ENCODE measurements at regions not wholly inside any gene's neighbourhood (a gene's known extent, or its start where the extent isn't known, plus 50 kb on each side); places are given as distances from the start of the nearest gene placed in this dataset.

DNA sequence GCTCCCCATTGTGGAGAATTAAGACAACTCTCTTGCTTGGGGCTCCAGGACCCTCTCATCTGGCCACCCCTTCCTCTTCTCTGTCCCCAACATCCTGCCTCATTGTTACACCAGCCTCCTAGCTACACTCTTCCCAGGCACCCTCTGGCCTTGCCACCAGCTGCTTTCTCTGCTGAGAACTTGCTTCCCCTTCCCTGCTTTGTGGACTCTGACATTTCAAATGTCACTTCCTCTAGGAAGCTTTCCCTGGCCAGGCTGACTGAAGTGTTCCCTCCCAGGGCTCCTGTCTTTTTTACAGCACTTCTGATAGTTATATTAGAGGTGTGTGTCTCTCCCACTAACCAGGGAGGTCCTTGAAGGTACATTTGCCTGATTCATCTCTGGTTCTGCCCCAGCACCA lies 194.0 kb upstream of the KLF4 start:
- no peaks in the 10 kb centered on the region for H3K9me3 ChIP-seq
- intact Hi-C loops (cut with DNase I; ENCODE audit: low total_unique reads), result no loop called here
- H3K27me3 ChIP-seq, result no peaks in the 10 kb centered on the region
- H3K4me3 ChIP-seq, result no peak overlapping the region
- H3K36me3 ChIP-seq, result no peaks in the 10 kb centered on the region
- peaks cover 0 to 3% (median 0%) of the 10 kb centered on the region in 4 donors for H3K4me1 ChIP-seq
- no peak overlapping the region for H3K27ac ChIP-seq
- peak in 1 of 2 donors; percentile 30 for DNase-seq
- TF ChIP-seq, protein P1, sequence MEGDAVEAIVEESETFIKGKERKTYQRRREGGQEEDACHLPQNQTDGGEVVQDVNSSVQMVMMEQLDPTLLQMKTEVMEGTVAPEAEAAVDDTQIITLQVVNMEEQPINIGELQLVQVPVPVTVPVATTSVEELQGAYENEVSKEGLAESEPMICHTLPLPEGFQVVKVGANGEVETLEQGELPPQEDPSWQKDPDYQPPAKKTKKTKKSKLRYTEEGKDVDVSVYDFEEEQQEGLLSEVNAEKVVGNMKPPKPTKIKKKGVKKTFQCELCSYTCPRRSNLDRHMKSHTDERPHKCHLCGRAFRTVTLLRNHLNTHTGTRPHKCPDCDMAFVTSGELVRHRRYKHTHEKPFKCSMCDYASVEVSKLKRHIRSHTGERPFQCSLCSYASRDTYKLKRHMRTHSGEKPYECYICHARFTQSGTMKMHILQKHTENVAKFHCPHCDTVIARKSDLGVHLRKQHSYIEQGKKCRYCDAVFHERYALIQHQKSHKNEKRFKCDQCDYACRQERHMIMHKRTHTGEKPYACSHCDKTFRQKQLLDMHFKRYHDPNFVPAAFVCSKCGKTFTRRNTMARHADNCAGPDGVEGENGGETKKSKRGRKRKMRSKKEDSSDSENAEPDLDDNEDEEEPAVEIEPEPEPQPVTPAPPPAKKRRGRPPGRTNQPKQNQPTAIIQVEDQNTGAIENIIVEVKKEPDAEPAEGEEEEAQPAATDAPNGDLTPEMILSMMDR (IDR thresholded peaks at IDR 0.05), result no peak

DNA sequence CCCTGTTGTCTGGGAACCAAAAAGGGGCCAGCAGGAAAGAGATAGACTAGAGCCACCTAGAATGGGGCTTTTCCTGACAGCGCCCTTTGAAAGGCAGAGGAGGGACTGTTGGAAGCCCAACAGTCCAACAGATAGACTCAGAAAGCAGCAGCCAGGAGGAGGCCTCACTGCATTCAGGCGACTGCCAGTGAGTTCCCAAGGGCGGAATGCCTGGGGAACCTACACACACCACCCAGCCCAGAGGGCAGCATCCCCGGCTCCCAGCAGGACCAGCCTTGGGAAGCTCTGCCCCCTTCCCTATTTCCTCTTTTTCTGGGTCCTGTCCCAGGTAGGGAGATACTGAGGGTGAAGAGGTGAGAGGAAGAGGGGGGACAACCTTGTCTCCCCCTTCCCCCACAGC lies 192.4 kb upstream of the KLF4 start:
- no peaks in the 10 kb centered on the region for H3K27me3 ChIP-seq
- H3K9me3 ChIP-seq, result no peaks in the 10 kb centered on the region
- intact Hi-C loops (cut with DNase I; ENCODE audit: low total_unique reads), result no loop called here
- no peaks in the 10 kb centered on the region for H3K4me1 ChIP-seq
- no peak overlapping the region for H3K4me3 ChIP-seq
- no peak overlapping the region for H3K27ac ChIP-seq
- TF ChIP-seq, protein P1 (IDR thresholded peaks at IDR 0.05), result no peak
- no peak for DNase-seq
- no peaks in the 10 kb centered on the region for H3K36me3 ChIP-seq

DNA sequence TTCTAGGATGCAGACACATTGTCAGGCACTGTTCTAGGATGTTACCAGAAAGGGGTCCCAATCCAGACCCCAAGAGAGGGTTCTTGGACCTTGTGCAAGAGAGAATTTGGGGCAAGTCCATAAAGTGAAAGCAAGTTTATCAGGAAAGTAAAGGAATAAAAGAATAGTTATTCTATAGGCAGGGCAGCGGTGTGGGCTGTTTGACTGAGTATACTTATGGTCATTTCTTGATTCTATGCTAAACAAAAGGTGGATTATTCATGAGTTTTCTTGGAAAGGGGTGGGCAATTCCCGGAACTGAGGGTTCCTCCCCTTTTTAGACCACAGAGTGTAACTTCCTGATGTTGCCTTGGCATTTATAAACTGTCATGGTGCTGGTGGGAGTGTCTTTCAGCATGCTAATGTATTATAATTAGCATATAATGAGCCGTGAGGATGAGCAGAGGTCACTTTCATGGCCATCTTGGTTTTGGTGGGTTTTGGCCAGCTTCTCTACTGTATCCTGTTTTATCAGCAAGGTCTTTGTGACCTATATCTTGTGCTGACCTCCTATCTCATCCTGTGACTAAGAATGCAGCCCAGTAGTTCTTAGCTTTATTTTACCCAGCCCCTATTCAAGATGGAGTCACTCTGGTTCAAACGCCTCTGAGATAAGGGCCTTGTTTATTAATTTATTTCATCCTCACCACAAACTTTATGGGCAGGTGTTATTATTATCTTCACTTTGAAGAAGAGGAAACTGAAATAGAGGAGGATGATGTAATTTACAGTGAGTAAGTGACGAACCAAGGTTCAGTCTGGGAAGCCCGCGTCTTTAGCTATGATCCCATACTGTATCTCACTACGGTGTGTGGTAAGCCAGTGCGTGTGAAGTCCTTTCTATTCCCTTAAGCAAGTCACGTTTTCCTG lies 186.0 kb upstream of the KLF4 start:
- no peak for DNase-seq
- Histone ChIP-seq H3K9me3 (no peaks in the 10 kb centered on the region), H3K27me3 (no peaks in the 10 kb centered on the region), H3K4me1 (no peaks in the 10 kb centered on the region), H3K27ac (no peak overlapping the region), H3K4me3 (no peak overlapping the region), H3K36me3 (no peaks in the 10 kb centered on the region)
- TF ChIP-seq, protein P1 (IDR thresholded peaks at IDR 0.05), result no peak
- intact Hi-C loops (cut with DNase I; ENCODE audit: low total_unique reads), result no loop called here

DNA sequence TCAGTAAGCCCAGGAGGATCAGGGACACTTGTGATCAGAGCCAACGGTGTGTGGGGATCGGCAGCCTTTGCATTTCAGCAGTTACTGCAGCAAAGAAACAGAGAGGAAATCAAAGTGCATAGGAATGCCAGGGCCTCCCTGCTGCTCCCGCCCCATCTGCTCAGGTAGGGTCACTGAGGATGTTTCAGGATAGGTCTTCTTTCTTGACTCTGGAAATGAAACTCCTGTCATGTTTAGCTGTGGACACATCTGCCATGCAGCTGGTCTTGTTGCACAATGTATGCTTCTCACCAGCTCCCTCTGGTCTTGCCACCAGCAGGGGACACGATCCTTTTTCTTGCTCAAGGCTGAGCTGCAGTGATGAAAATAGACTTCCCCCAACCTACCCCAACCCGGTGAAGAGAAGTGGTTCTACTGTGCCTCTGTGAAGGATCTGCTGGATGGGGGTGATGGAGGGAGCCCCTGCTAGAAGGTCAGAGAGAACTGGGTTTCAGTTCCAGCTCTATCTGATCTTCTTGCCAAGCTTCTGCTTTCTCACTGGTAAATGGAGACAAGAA lies 185.2 kb upstream of the KLF4 start:
- H3K9me3 ChIP-seq, result no peaks in the 10 kb centered on the region
- H3K27me3 ChIP-seq, result no peaks in the 10 kb centered on the region
- H3K36me3 ChIP-seq, result no peaks in the 10 kb centered on the region
- H3K4me3 ChIP-seq, result no peak overlapping the region
- TF ChIP-seq, protein P1 (IDR thresholded peaks at IDR 0.05), result no peak
- intact Hi-C loops (cut with DNase I; ENCODE audit: low total_unique reads), result no loop called here
- no peaks in the 10 kb centered on the region for H3K4me1 ChIP-seq
- peak; percentile 45 to 72 for DNase-seq
- no peak overlapping the region for H3K27ac ChIP-seq

DNA sequence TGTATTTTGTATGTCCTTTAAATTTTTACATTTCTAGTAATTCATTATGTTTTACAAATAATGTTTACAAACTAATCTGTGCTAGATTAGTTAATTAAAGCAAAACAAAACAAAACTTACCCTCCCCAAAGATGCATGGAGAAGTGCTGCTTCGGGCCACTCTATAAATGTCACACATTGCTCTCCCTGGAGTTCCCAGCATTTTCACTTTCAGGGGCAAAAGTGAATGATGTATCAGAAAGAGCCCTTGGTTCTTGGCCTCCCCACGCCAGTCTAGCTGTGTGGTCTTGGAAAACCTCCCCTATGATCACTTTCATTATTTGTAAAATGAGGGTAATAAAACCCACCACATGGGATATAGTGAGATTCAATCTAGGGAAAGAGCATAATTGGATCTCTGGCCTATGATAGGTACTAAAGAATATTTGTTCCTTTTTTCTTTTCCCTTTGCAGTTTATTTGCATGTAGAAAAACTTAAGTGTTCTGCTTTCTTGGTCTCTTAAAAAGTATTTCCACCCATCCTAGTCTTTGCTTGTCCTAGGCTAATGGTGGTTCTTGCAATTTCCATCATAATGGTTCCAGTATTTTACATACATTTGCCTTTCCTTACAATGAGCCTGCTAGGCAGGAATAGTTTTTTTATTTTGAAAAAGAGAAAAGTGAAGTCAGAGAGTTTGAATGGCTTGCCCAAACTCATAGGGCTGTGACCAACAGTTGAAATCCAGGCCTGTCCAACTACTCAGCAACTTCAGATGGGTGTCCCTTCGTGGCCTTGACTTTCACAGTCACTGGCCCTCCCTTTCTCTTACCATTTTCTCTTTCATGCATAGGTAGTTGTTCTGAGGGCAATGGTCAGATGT lies 184.5 kb upstream of the KLF4 start:
- Histone ChIP-seq H3K27ac (no peak overlapping the region), H3K36me3 (no peaks in the 10 kb centered on the region), H3K4me1 (no peaks in the 10 kb centered on the region), H3K9me3 (no peaks in the 10 kb centered on the region), H3K27me3 (no peaks in the 10 kb centered on the region), H3K4me3 (no peak overlapping the region)
- TF ChIP-seq, protein P1 (IDR thresholded peaks at IDR 0.05), result no peak
- intact Hi-C loops (cut with DNase I; ENCODE audit: low total_unique reads), result no loop called here
- no peak for DNase-seq
